MM.1S (cell line): ENCODE measurements at regions not wholly inside any gene's neighbourhood (a gene's known extent, or its start where the extent isn't known, plus 50 kb on each side); places are given as distances from the start of the nearest gene placed in this dataset.

Experiments
- CTCF ChIP-seq: fragments of 300-600 bp; sonication (generic); IDR thresholded peaks from 2 replicates; pipeline ENCODE4 v1.5.1; 2016; ENCODE audit warnings: antibody characterized with exemption, low read length, mixed read lengths
- EZH2 ChIP-seq: fragments of 300-600 bp; sonication (generic); optimal IDR thresholded peaks from 2 replicates; pipeline ENCODE3; 2017; ENCODE audit warnings: low read depth, mild to moderate bottlenecking, antibody characterized with exemption, low read length, mixed read lengths
- EZH2phosphoT487 ChIP-seq: fragments of 300-600 bp; sonication (generic); IDR thresholded peaks from 2 replicates; pipeline ENCODE4 v1.6.1; 2018; ENCODE audit warnings: antibody characterized with exemption, low read length

GRCh38 chr2:39858677-39859076 is 79.6 kb upstream of the THUMPD2 start:
- TF ChIP-seq CTCF (no peak), EZH2 (no peak), EZH2phosphoT487 (no peak)
